A673 (cell line): ENCODE measurements at regions not wholly inside any gene's neighbourhood (a gene's known extent, or its start where the extent isn't known, plus 50 kb on each side); places are given as distances from the start of the nearest gene placed in this dataset.
"Not testable (repeated sequence)": the region's sequence is repeated elsewhere in the genome, so short reads cannot be mapped to it uniquely, and the experiment has no call there.

Experiments
- BruUV-seq: library from RNA; stranded (reverse); fragments of 400-500 nt; replicated peaks from 2 replicates; lab custom pipeline; 2021; lab: Mats Ljungman, UMichigan
- CTCF ChIA-PET: fragments of 300-600 bp; sonication (Branson Sonifier 250); formaldehyde crosslinking; loops from one replicate; lab custom pipeline; 2022; ENCODE audit warnings: antibody characterized with exemption; lab: Charles Lee
- POLR2A ChIA-PET: fragments of 300-600 bp; sonication (Branson Sonifier 250); formaldehyde crosslinking; loops from one replicate; lab custom pipeline; 2022; ENCODE audit warnings: antibody characterized with exemption; ENCODE audit not compliant: low non-redundant PET; lab: Charles Lee
- DNase-seq: peaks from one replicate; pipeline ENCODE4 v3.0.0-alpha.2; 2015; ENCODE audit warnings: low spot score
- H3K27ac ChIP-seq: fragments of 200-600 bp; sonication (generic); 2 replicates; pipeline ENCODE4 v1.5.1; 2016; ENCODE audit warnings: mixed run types, low read depth, mild to moderate bottlenecking, mixed read lengths, antibody characterized with exemption, low read length; ENCODE audit not compliant: poor library complexity, severe bottlenecking
- H3K27me3 ChIP-seq: fragments of 200-600 bp; sonication (generic); replicated peaks from 2 replicates; pipeline ENCODE4 v1.6.1; 2017; ENCODE audit warnings: mixed run types, low read depth, mild to moderate bottlenecking, mixed read lengths, antibody characterized with exemption, low read length; ENCODE audit not compliant: insufficient read depth, poor library complexity
- H3K36me3 ChIP-seq: fragments of 200-600 bp; sonication (generic); 2 replicates; pipeline ENCODE4 v1.6.1; 2016; ENCODE audit warnings: mixed run types, mild to moderate bottlenecking, mixed read lengths, antibody characterized with exemption, low read length; ENCODE audit not compliant: insufficient read depth, poor library complexity, severe bottlenecking
- H3K4me1 ChIP-seq: fragments of 200-600 bp; sonication (generic); 2 replicates; pipeline ENCODE4 v1.6.1; 2017; ENCODE audit warnings: mixed run types, mild to moderate bottlenecking, mixed read lengths, antibody characterized with exemption, low read length; ENCODE audit not compliant: insufficient read depth, poor library complexity, severe bottlenecking
- H3K4me3 ChIP-seq: fragments of 200-600 bp; sonication (generic); 2 replicates; pipeline ENCODE4 v1.5.1; 2016; ENCODE audit warnings: low read depth, mixed run types, mild to moderate bottlenecking, mixed read lengths, low read length; ENCODE audit not compliant: poor library complexity, severe bottlenecking
- H3K9me3 ChIP-seq: fragments of 200-600 bp; sonication (generic); 2 replicates; pipeline ENCODE4 v1.6.1; 2016; ENCODE audit warnings: mixed run types, low read depth, mild to moderate bottlenecking, mixed read lengths, antibody characterized with exemption, low read length; ENCODE audit not compliant: poor library complexity, severe bottlenecking
- CTCF ChIP-seq: fragments of 300-800, 200-600 bp; sonication (generic); conservative IDR thresholded peaks from 2 replicates; pipeline ENCODE4 v1.5.1; 2017; ENCODE audit warnings: low read depth, mild to moderate bottlenecking, antibody characterized with exemption, low read length, moderate library complexity, mixed read lengths
- EZH2 ChIP-seq: fragments of 200-600 bp; sonication (generic); IDR thresholded peaks from 2 replicates; pipeline ENCODE4 v1.6.1; 2017; ENCODE audit warnings: borderline replicate concordance, low read depth, mild to moderate bottlenecking, mixed read lengths, antibody characterized with exemption, low read length; ENCODE audit not compliant: poor library complexity, severe bottlenecking
- intact Hi-C: fragments of 100-400 bp; cut with micrococcal nuclease; formaldehyde crosslinking; loops from one replicate; pipeline ENCODE4 v1.10.0; 2022; ENCODE audit not compliant: unreplicated experiment

- CTCF ChIA-PET: no interaction called here
- H3K9me3 ChIP-seq: no peaks in the 10 kb centered on the region
- H3K27me3 ChIP-seq: no peaks in the 10 kb centered on the region
- intact Hi-C loops: no loop called here
- no peak for DNase-seq
- TF ChIP-seq EZH2: no peak
- no peak for TF ChIP-seq CTCF
- POLR2A ChIA-PET: no interaction called here
- no TSS peak for BruUV-seq
- no peak overlapping the region for H3K4me3 ChIP-seq
- H3K27ac ChIP-seq: no peak overlapping the region
- no peaks in the 10 kb centered on the region for H3K36me3 ChIP-seq
- no peaks in the 10 kb centered on the region for H3K4me1 ChIP-seq
Observed at GRCh38 chr4:77293426-77293825, 136.4 kb downstream of the CCNG2 start.

- intact Hi-C loops, H3K9me3 ChIP-seq, POLR2A ChIA-PET, H3K4me3 ChIP-seq, H3K27ac ChIP-seq, H3K27me3 ChIP-seq, H3K36me3 ChIP-seq, DNase-seq, CTCF ChIA-PET, BruUV-seq, H3K4me1 ChIP-seq: not testable (repeated sequence)
Observed at GRCh38 chr4:77300996-77301395, 144.0 kb downstream of the CCNG2 start.

GRCh38 chr4:77305766-77306165 lies 148.8 kb downstream of the CCNG2 start:
- H3K36me3 ChIP-seq: no peaks in the 10 kb centered on the region
- intact Hi-C loops: loop anchor here (5.0 kb wide), 1 partner anchor 63 kb away; no protein-coding TSS in a partner anchor
- H3K9me3 ChIP-seq: no peaks in the 10 kb centered on the region
- no peak for TF ChIP-seq CTCF
- no peak for TF ChIP-seq EZH2
- H3K4me3 ChIP-seq: no peak overlapping the region
- H3K27me3 ChIP-seq: no peaks in the 10 kb centered on the region
- no TSS peak for BruUV-seq
- no peak for DNase-seq
- ChIA-PET POLR2A (no interaction called here), CTCF (no interaction called here)
- no peak overlapping the region for H3K27ac ChIP-seq
- no peaks in the 10 kb centered on the region for H3K4me1 ChIP-seq

- no peaks in the 10 kb centered on the region for H3K9me3 ChIP-seq
- CTCF ChIA-PET: no interaction called here
- H3K4me3 ChIP-seq: no peak overlapping the region
- H3K27ac ChIP-seq: no peak overlapping the region
- no peak for TF ChIP-seq CTCF
- no peak for TF ChIP-seq EZH2
- BruUV-seq: no TSS peak
- DNase-seq: no peak
- intact Hi-C loops: loop anchor here (5.0 kb wide), 1 partner anchor 64 kb away; no protein-coding TSS in a partner anchor
- H3K36me3 ChIP-seq: no peaks in the 10 kb centered on the region
- POLR2A ChIA-PET: no interaction called here
- H3K4me1 ChIP-seq: no peaks in the 10 kb centered on the region
- H3K27me3 ChIP-seq: no peaks in the 10 kb centered on the region
Observed at GRCh38 chr4:77306496-77306895, 149.5 kb downstream of the CCNG2 start.
